Amniotic stem cell (primary cell): ENCODE measurements at regions not wholly inside any gene's neighbourhood (a gene's known extent, or its start where the extent isn't known, plus 50 kb on each side); places are given as distances from the start of the nearest gene placed in this dataset.
"Not testable (repeated sequence)": the region's sequence is repeated elsewhere in the genome, so short reads cannot be mapped to it uniquely, and the experiment has no call there.

Experiments
- DNase-seq: peaks from one replicate; lab custom pipeline; 2025; lab: John Stamatoyannopoulos, UW

GRCh38 chr13:93017493-93018112 lies 209.0 kb upstream of the GPC6 start:
- no peak for DNase-seq

- no peak for DNase-seq
These were observed 202.7 kb upstream of the GPC6 start for GRCh38 chr13:93023929-93024328.

GRCh38 chr13:93025984-93026383 lies 200.6 kb upstream of the GPC6 start:
- no peak for DNase-seq

- DNase-seq: no peak
These were observed 197.1 kb upstream of the GPC6 start for GRCh38 chr13:93029536-93029935.

GRCh38 chr13:93036380-93036779 lies 190.2 kb upstream of the GPC6 start:
- no peak for DNase-seq

- no peak for DNase-seq
These were observed 188.8 kb upstream of the GPC6 start for GRCh38 chr13:93037780-93038179.

- DNase-seq: no peak
These were observed 188.4 kb upstream of the GPC6 start for GRCh38 chr13:93038187-93038586.

- DNase-seq: no peak
These were observed 187.5 kb upstream of the GPC6 start for GRCh38 chr13:93039131-93039530.

- DNase-seq: not testable (repeated sequence)
These were observed 185.0 kb upstream of the GPC6 start for GRCh38 chr13:93041566-93041965.

- DNase-seq: no peak
These were observed 180.8 kb upstream of the GPC6 start for GRCh38 chr13:93045836-93046235.

GRCh38 chr13:93055233-93055632 lies 171.4 kb upstream of the GPC6 start:
- DNase-seq: no peak

- no peak for DNase-seq
These were observed 168.3 kb upstream of the GPC6 start for GRCh38 chr13:93058301-93058700.

- DNase-seq: no peak
These were observed 166.5 kb upstream of the GPC6 start for GRCh38 chr13:93060144-93060543.

- no peak for DNase-seq
These were observed 160.4 kb upstream of the GPC6 start for GRCh38 chr13:93066187-93066586.

- DNase-seq: no peak
These were observed 147.3 kb upstream of the GPC6 start for GRCh38 chr13:93079294-93079693.

GRCh38 chr13:93080166-93080565 lies 146.4 kb upstream of the GPC6 start:
- DNase-seq: no peak

- no peak for DNase-seq
These were observed 146.0 kb upstream of the GPC6 start for GRCh38 chr13:93080587-93080986.

- no peak for DNase-seq
These were observed 140.3 kb upstream of the GPC6 start for GRCh38 chr13:93086329-93086728.

GRCh38 chr13:93098972-93099371 lies 127.6 kb upstream of the GPC6 start:
- no peak for DNase-seq

- no peak for DNase-seq
These were observed 125.3 kb upstream of the GPC6 start for GRCh38 chr13:93101226-93101734.

- no peak for DNase-seq
These were observed 122.3 kb upstream of the GPC6 start for GRCh38 chr13:93104270-93104669.

GRCh38 chr13:93108111-93108601 lies 118.5 kb upstream of the GPC6 start:
- DNase-seq: no peak

- DNase-seq: no peak
These were observed 109.8 kb upstream of the GPC6 start for GRCh38 chr13:93116809-93117208.

- DNase-seq: no peak
These were observed 108.5 kb upstream of the GPC6 start for GRCh38 chr13:93118081-93118615.
